Common myeloid progenitor, CD34-positive (primary cell): ENCODE measurements at regions not wholly inside any gene's neighbourhood (a gene's known extent, or its start where the extent isn't known, plus 50 kb on each side); places are given as distances from the start of the nearest gene placed in this dataset.

Experiments
- CTCF ChIA-PET: fragments of 350-600 bp; sonication (Branson Sonifier 250); formaldehyde crosslinking; loops from one replicate; lab custom pipeline; 2021; ENCODE audit warnings: antibody characterized with exemption; lab: Charles Lee
- POLR2A ChIA-PET: fragments of 350-600 bp; sonication (Branson Sonifier 250); formaldehyde crosslinking; loops from one replicate; lab custom pipeline; 2021; ENCODE audit warnings: antibody characterized with exemption; lab: Charles Lee
- DNase-seq, 3 donors: peaks; one replicate each; pipeline versions ENCODE4 v3.0.0 to v3.0.0-alpha.2; 2013
- H3K27ac ChIP-seq, 2 experiments: 1 replicate in 1 of 2; 2 replicates in 1 of 2; pipeline ENCODE4 v1.7.0; 2013; ENCODE audit warnings: inconsistent platforms in 2 of 2, low read length in 2 of 2, mild to moderate bottlenecking in 2 of 2, low read depth in 1 of 2, moderate library complexity in 1 of 2; ENCODE audit not compliant: severe bottlenecking in 2 of 2, insufficient read depth in 1 of 2, poor library complexity in 1 of 2
- H3K27me3 ChIP-seq, 5 experiments: replicated peaks in 2 of 5; 1 replicate in 3 of 5; 2 replicates in 2 of 5; pipeline versions ENCODE4 v1.6.1 to v1.7.0; 2013; ENCODE audit warnings: low read length in 4 of 5, mild to moderate bottlenecking in 2 of 5, moderate library complexity in 2 of 5, inconsistent platforms in 1 of 5; ENCODE audit not compliant: insufficient read depth in 5 of 5, control insufficient read depth in 4 of 5
- H3K36me3 ChIP-seq, 4 experiments: 1 replicate in 2 of 4; 2 replicates in 2 of 4; pipeline versions ENCODE4 v1.6.1 to v1.7.0; 2013; ENCODE audit warnings: low read length in 3 of 4, control low read depth in 1 of 4, mild to moderate bottlenecking in 1 of 4; ENCODE audit not compliant: control insufficient read depth in 4 of 4, insufficient read depth in 4 of 4
- H3K4me1 ChIP-seq, 4 experiments: 1 replicate in 3 of 4; 2 replicates in 1 of 4; pipeline versions ENCODE4 v1.6.1 to v1.7.1; 2013; ENCODE audit warnings: low read length in 3 of 4, mild to moderate bottlenecking in 3 of 4, control low read depth in 1 of 4, inconsistent platforms in 1 of 4, moderate library complexity in 1 of 4; ENCODE audit not compliant: control insufficient read depth in 4 of 4, insufficient read depth in 4 of 4; ENCODE audit errors: control extremely low read depth in 1 of 4
- H3K4me3 ChIP-seq, 7 experiments: 1 replicate in 4 of 7; 2 replicates in 3 of 7; pipeline versions ENCODE4 v1.5.1 to v1.7.0; 2013; ENCODE audit warnings: mild to moderate bottlenecking in 7 of 7, low read length in 6 of 7, moderate library complexity in 6 of 7, inconsistent platforms in 2 of 7, low read depth in 2 of 7, control low read depth in 1 of 7; ENCODE audit not compliant: insufficient read depth in 4 of 7, control insufficient read depth in 1 of 7; ENCODE audit errors: extremely low read depth in 1 of 7
- H3K9me3 ChIP-seq, 5 experiments: 1 replicate in 4 of 5; 2 replicates in 1 of 5; pipeline versions ENCODE4 v1.6.1 to v1.7.1; 2013; ENCODE audit warnings: low read length in 4 of 5, mild to moderate bottlenecking in 2 of 5, inconsistent platforms in 1 of 5, low read depth in 1 of 5, moderate library complexity in 1 of 5; ENCODE audit not compliant: control insufficient read depth in 4 of 5, insufficient read depth in 2 of 5; ENCODE audit errors: control extremely low read depth in 1 of 5
- WGBS: methylation state at CpG from one replicate; pipeline ENCODE4 v1.1.5; 2013; ENCODE audit not compliant: insufficient coverage; 5-methylcytosine and 5-hydroxymethylcytosine counted together

- H3K27ac ChIP-seq: peak overlapping the region in 1 of 2 experiments; percentile 70
- CTCF ChIA-PET: interaction anchor here (1.3 to 2.6 kb wide), 4 partner anchors 12 to 411 kb away, joined by 3 to 12 read pairs (median 4); no protein-coding TSS in a partner anchor
- no peaks in the 10 kb centered on the region for H3K9me3 ChIP-seq
- 0% methylated on average over 1 of the region's 3 CpGs for WGBS
- no peaks in the 10 kb centered on the region for H3K36me3 ChIP-seq
- H3K27me3 ChIP-seq: no peaks in the 10 kb centered on the region
- POLR2A ChIA-PET: no interaction called here
- peak overlapping the region in 2 of 7 experiments; percentile 27 to 66 for H3K4me3 ChIP-seq
- H3K4me1 ChIP-seq: peaks cover 10 to 25% (median 16%) of the 10 kb centered on the region in 4 experiments
- peak in 2 of 3 donors; percentile 6 to 63 for DNase-seq
Observed at GRCh38 chr1:195898373-195898772, 709.9 kb downstream of the KCNT2 start.

- peak; percentile 18 to 33 (median 28) for DNase-seq
- ChIA-PET CTCF (interaction anchor here (1.2 to 2.6 kb wide), 4 partner anchors 11 to 413 kb away, joined by 3 to 12 read pairs (median 4); no protein-coding TSS in a partner anchor), POLR2A (no interaction called here)
- Histone ChIP-seq H3K4me1 (peaks cover 10 to 25% (median 16%) of the 10 kb centered on the region in 4 experiments), H3K27ac (no peak overlapping the region), H3K4me3 (no peak overlapping the region), H3K9me3 (peaks cover 0 to 2% (median 0%) of the 10 kb centered on the region in 5 experiments), H3K27me3 (no peaks in the 10 kb centered on the region), H3K36me3 (no peaks in the 10 kb centered on the region)
- WGBS: 93% methylated on average over 6 of the region's 6 CpGs
Observed at GRCh38 chr1:195897076-195897475, 711.2 kb downstream of the KCNT2 start.

GRCh38 chr1:195894411-195894810, 713.8 kb downstream of the KCNT2 start:
- H3K4me1 ChIP-seq: peaks cover 7 to 14% (median 10%) of the 10 kb centered on the region in 4 experiments
- H3K4me3 ChIP-seq: no peak overlapping the region
- DNase-seq: no peak
- H3K9me3 ChIP-seq: peaks cover 0 to 3% (median 0%) of the 10 kb centered on the region in 5 experiments
- H3K27ac ChIP-seq: no peak overlapping the region
- ChIA-PET CTCF (no interaction called here), POLR2A (no interaction called here)
- no peaks in the 10 kb centered on the region for H3K27me3 ChIP-seq
- whole genome bisulfite sequencing: 75% methylated on average over 1 of the region's 1 CpG
- H3K36me3 ChIP-seq: no peaks in the 10 kb centered on the region

- H3K9me3 ChIP-seq: peaks cover 0 to 4% (median 0%) of the 10 kb centered on the region in 5 experiments
- no peaks in the 10 kb centered on the region for H3K36me3 ChIP-seq
- ChIA-PET POLR2A (no interaction called here), CTCF (interaction anchor here (0.8 to 2.9 kb wide), 4 partner anchors 9 to 45 kb away, joined by 3 to 12 read pairs (median 5); no protein-coding TSS in a partner anchor)
- WGBS: no CpG with 5 or more reads among the region's 1 CpG
- H3K27me3 ChIP-seq: no peaks in the 10 kb centered on the region
- H3K4me1 ChIP-seq: no peaks in the 10 kb centered on the region
- no peak overlapping the region for H3K4me3 ChIP-seq
- no peak for DNase-seq
- no peak overlapping the region for H3K27ac ChIP-seq
Observed at GRCh38 chr1:195886000-195886399, 722.2 kb downstream of the KCNT2 start.

- WGBS: 100% methylated on average over 2 of the region's 2 CpGs
- no peak for DNase-seq
- Histone ChIP-seq H3K4me1 (no peaks in the 10 kb centered on the region), H3K27me3 (no peaks in the 10 kb centered on the region), H3K36me3 (no peaks in the 10 kb centered on the region), H3K9me3 (peaks cover 0 to 6% (median 0%) of the 10 kb centered on the region in 5 experiments), H3K4me3 (no peak overlapping the region), H3K27ac (no peak overlapping the region)
- ChIA-PET POLR2A (no interaction called here), CTCF (no interaction called here)
Observed at GRCh38 chr1:195878478-195878877, 729.8 kb downstream of the KCNT2 start.

GRCh38 chr1:195876792-195877191, 731.4 kb downstream of the KCNT2 start:
- H3K4me3 ChIP-seq: no peak overlapping the region
- DNase-seq: peak in 2 of 3 donors; percentile 30 to 60
- no peaks in the 10 kb centered on the region for H3K36me3 ChIP-seq
- 55% methylated on average over 2 of the region's 4 CpGs for WGBS
- no peak overlapping the region for H3K27ac ChIP-seq
- ChIA-PET POLR2A (no interaction called here), CTCF (no interaction called here)
- H3K9me3 ChIP-seq: peaks cover 0 to 6% (median 0%) of the 10 kb centered on the region in 5 experiments
- no peaks in the 10 kb centered on the region for H3K4me1 ChIP-seq
- no peaks in the 10 kb centered on the region for H3K27me3 ChIP-seq

- no peak overlapping the region for H3K27ac ChIP-seq
- CTCF ChIA-PET: no interaction called here
- H3K36me3 ChIP-seq: no peaks in the 10 kb centered on the region
- H3K4me1 ChIP-seq: no peaks in the 10 kb centered on the region
- DNase-seq: peak in 2 of 3 donors; percentile 51 to 61
- POLR2A ChIA-PET: no interaction called here
- H3K27me3 ChIP-seq: no peaks in the 10 kb centered on the region
- peaks cover 0 to 6% (median 0%) of the 10 kb centered on the region in 5 experiments for H3K9me3 ChIP-seq
- WGBS: 0% methylated on average over 1 of the region's 3 CpGs
- no peak overlapping the region for H3K4me3 ChIP-seq
Observed at GRCh38 chr1:195872376-195872775, 735.9 kb downstream of the KCNT2 start.
